ENCODE measurements at regions not wholly inside any gene's neighbourhood (a gene's known extent, or its start where the extent isn't known, plus 50 kb on each side); places are given as distances from the start of the nearest gene placed in this dataset.

DNA sequence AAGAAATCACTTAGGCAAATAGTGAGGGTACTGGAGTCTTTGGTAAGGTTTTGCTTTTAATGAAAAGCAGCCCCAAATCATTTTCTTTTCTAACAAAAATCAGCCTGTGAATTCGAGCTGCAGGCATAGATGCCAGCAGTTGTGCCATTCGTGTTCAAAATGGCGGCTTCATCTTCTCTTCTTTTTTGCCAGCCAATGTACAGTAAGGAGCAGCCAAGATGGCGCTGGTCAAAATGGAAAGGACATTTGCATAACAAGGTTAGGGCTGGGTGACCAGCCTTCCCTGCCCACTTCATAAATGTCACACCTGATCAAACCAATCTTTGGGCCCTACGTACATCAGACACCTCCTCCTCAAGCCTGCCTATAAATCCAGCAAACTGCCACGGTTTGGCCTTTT lies 100.2 kb upstream of the RGS1 start:
- DNase-seq (ENCODE audit: low read depth in 1 of 2, low spot score in 2 of 2), result no peak
- TF ChIP-seq FOSL1 (IDR thresholded peaks at IDR 0.05; ENCODE audit: insufficient read depth, low read depth, low read length) (no peak), ASH2L (IDR thresholded peaks at IDR 0.05; ENCODE audit: low read length) (no peak), MAFK (IDR thresholded peaks at IDR 0.05; ENCODE audit: low read depth, low read length) (no peak), CBX8 (IDR thresholded peaks at IDR 0.05; ENCODE audit: borderline replicate concordance, low read depth, low read length) (no peak), SIRT6 (IDR thresholded peaks at IDR 0.05; ENCODE audit: low read length) (no peak), TBP (IDR thresholded peaks at IDR 0.05; ENCODE audit: low read depth, low read length) (no peak), CEBPB (IDR thresholded peaks at IDR 0.05; ENCODE audit: low read depth, low read length) (no peak), SAP30 (IDR thresholded peaks at IDR 0.05; ENCODE audit: insufficient read depth, insufficient replicate concordance, low read length) (no peak), YY1 (IDR thresholded peaks at IDR 0.05; ENCODE audit: low read depth, low read length) (no peak), TAF1 (IDR thresholded peaks at IDR 0.05; ENCODE audit: low read depth, low read length) (no peak), CHD2 (IDR thresholded peaks at IDR 0.05; ENCODE audit: low read length) (no peak), NANOG (IDR thresholded peaks at IDR 0.05; ENCODE audit: insufficient read depth, low read depth, low read length, poor library complexity, severe bottlenecking) (no peak), HDAC2 (IDR thresholded peaks at IDR 0.05; ENCODE audit: borderline replicate concordance in 1 of 2, low read depth in 2 of 2, low read length in 2 of 2) (no peak)
- TF ChIP-seq, protein P1, sequence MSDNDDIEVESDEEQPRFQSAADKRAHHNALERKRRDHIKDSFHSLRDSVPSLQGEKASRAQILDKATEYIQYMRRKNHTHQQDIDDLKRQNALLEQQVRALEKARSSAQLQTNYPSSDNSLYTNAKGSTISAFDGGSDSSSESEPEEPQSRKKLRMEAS (IDR thresholded peaks at IDR 0.05), result no peak
- TF ChIP-seq, protein P2, sequence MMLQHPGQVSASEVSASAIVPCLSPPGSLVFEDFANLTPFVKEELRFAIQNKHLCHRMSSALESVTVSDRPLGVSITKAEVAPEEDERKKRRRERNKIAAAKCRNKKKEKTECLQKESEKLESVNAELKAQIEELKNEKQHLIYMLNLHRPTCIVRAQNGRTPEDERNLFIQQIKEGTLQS (IDR thresholded peaks at IDR 0.05; ENCODE audit: insufficient read depth, low read depth, low read length), result no peak

More for the DNA sequence above, 100.2 kb upstream of the RGS1 start:
- WGBS, 2 experiments (ENCODE audit: extremely low coverage in 1 of 2, insufficient coverage in 1 of 2, insufficient read length in 1 of 2, insufficient replicate concordance in 2 of 2, low coverage in 1 of 2, low lambda C conversion rate in 2 of 2, missing lambda C conversion rate in 1 of 2), result 92% methylated on average over 6 of the region's 6 CpGs; no CpG with 5 or more reads in 1 of the 2 experiments
- H3K9ac ChIP-seq (replicated peaks in 1 of 4; ENCODE audit: extremely low read depth in 1 of 4, low read depth in 3 of 4, low read length in 3 of 4), result no peak overlapping the region
- no peak overlapping the region for H2BK20ac ChIP-seq (ENCODE audit: low read length)
- H3K36me3 ChIP-seq (ENCODE audit: control insufficient read depth in 2 of 4, insufficient read depth in 4 of 4, low read length in 3 of 4), result no peaks in the 10 kb centered on the region
- H3K4me2 ChIP-seq (ENCODE audit: insufficient read depth in 1 of 2, low read depth in 2 of 2, low read length in 2 of 2), result no peak overlapping the region
- ChIA-PET POLR2A (ENCODE audit: partially characterized antibody) (interaction anchor here (0.9 kb wide), 1 partner anchor 583 kb away, joined by 3 read pairs; the partner anchor contains the start of gene UCHL5), CTCF (ENCODE audit: partially characterized antibody) (interaction anchor here (0.6 to 6.1 kb wide), 17 partner anchors 13 to 681 kb away, joined by 3 to 83 read pairs (median 5); no protein-coding TSS in a partner anchor)
- H3K27ac ChIP-seq (ENCODE audit: low read depth, low read length), result no peak overlapping the region
- H2BK15ac ChIP-seq (ENCODE audit: low read length), result no peak overlapping the region
- H3K23me2 ChIP-seq (ENCODE audit: low read depth, low read length), result no peaks in the 10 kb centered on the region
- no peaks in the 10 kb centered on the region for H3K9me3 ChIP-seq (ENCODE audit: insufficient read depth in 2 of 2, low read depth in 1 of 2, low read length in 1 of 2)
- FAIRE-seq, result no peak
- H2AK5ac ChIP-seq (ENCODE audit: low read depth, low read length), result no peak overlapping the region
- no peaks in the 10 kb centered on the region for H3K27me3 ChIP-seq (replicated peaks in 1 of 4; ENCODE audit: control insufficient read depth in 3 of 4, extremely low read depth in 1 of 4, insufficient read depth in 3 of 4, low read length in 3 of 4)
- H3K4me1 ChIP-seq (replicated peaks in 1 of 4; ENCODE audit: control insufficient read depth in 3 of 4, insufficient read depth in 4 of 4, low read length in 3 of 4), result no peaks in the 10 kb centered on the region
- H3K4me3 ChIP-seq (ENCODE audit: extremely low read depth in 1 of 4, insufficient read depth in 2 of 4, low read depth in 3 of 4, low read length in 4 of 4), result no peak overlapping the region
- H3K56ac ChIP-seq (replicated peaks; ENCODE audit: insufficient read length, low read depth, low read length), result no peak overlapping the region
- no peak overlapping the region for H3K23ac ChIP-seq (ENCODE audit: insufficient read length)
- H2AFZ ChIP-seq (ENCODE audit: low read length), result no peak overlapping the region; the same call in 1 of the 2 replicates
- no peak overlapping the region for H4K8ac ChIP-seq (ENCODE audit: extremely low read depth, insufficient read depth, low read length)
- no peak overlapping the region for H3K18ac ChIP-seq (ENCODE audit: extremely low read depth, low read length)
- H3K79me2 ChIP-seq (ENCODE audit: control insufficient read depth in 1 of 2, insufficient read depth in 2 of 2, low read length in 2 of 2), result no peaks in the 10 kb centered on the region
- H2BK5ac ChIP-seq (ENCODE audit: low read depth, low read length), result no peak overlapping the region
- no peak overlapping the region for H3K4ac ChIP-seq (replicated peaks; ENCODE audit: insufficient read length, low read depth, low read length)
- H4K5ac ChIP-seq (ENCODE audit: insufficient read length, low read depth, low read length), result no peak overlapping the region
- H3K79me1 ChIP-seq (ENCODE audit: low read depth, low read length), result no peaks in the 10 kb centered on the region
- no peaks in the 10 kb centered on the region for H4K20me1 ChIP-seq (replicated peaks in 1 of 2; ENCODE audit: control insufficient read depth in 1 of 2, insufficient read depth in 2 of 2, low read length in 2 of 2)
- H2BK12ac ChIP-seq (ENCODE audit: low read depth, low read length), result no peak overlapping the region
- no peak overlapping the region for H2BK120ac ChIP-seq (replicated peaks; ENCODE audit: low read depth, low read length)
- H3K14ac ChIP-seq (ENCODE audit: insufficient read length), result no peak overlapping the region
- H4K91ac ChIP-seq (replicated peaks; ENCODE audit: insufficient read length, low read length), result no peak overlapping the region

All from H1 (cell line).